ENCODE measurements at regions not wholly inside any gene's neighbourhood (a gene's known extent, or its start where the extent isn't known, plus 50 kb on each side); places are given as distances from the start of the nearest gene placed in this dataset.
"Not testable (repeated sequence)": the region's sequence is repeated elsewhere in the genome, so short reads cannot be mapped to it uniquely, and the experiment has no call there.

DNA sequence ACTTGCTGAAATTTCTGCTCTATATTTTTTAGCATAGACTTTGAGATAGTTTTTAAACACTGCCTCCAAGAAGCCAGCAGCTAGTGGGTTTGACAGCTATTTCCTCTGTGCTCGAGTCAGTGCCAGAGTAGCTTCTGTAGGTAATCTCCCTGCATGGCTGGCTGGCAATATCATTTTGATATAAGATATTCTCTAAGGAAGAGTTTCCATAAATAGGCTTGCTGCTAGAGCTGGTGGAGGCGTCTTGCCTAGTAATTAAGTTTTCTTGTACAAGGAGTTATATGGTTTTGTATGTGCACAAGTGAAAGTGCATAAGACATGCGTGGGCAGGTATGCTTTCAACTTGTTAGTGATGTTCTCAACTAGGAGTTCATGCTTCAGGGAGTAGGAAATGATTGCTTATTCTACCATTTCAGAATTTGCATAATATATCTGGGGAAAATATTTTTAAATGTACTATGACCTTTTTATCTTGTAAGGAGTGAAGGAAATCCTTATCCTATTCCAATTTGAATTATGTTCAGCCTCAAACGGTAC is 74.1 kb upstream of the CCL21 start:
- DNase-seq, result no peak

DNA sequence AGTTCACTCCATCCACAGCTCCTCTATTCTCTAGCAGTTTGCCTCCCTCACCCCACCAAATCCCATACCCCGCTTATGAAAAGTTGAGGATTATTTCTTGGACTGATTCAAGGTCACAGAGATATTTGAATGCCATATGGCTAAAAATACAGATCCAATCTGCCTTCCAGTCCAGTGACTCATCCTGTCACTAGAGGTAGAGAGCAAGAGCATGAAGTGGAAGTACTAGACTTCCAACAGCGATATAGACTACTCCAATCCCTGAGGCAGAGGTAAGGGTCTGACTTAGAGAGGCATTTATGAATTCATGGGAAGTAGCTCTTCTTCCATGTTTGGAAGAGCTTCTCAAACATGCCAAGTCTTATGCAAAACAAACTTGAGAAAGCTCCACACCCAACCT is 72.4 kb upstream of the CCL21 start:
- no peak for DNase-seq

DNA sequence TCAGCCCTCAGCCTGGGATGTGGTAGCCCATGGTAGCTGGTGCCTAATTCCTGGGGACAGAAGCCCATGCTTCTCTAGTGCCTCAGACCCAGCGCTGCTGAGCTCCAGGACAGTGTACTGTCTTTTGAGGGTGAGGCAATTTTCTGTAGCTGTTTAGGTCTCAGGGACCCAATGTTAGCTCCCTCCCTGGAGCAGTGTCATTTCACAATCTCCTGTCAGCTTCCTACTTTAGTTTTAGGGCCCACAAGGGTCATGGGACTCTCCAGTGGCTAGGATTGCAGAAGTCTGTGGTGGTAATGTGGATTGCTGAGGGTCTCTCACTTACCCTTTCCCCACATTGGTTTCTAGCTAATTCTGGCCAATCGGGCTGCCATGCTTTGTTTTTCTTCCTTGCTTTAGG is 67.7 kb upstream of the CCL21 start:
- no peak for DNase-seq

DNA sequence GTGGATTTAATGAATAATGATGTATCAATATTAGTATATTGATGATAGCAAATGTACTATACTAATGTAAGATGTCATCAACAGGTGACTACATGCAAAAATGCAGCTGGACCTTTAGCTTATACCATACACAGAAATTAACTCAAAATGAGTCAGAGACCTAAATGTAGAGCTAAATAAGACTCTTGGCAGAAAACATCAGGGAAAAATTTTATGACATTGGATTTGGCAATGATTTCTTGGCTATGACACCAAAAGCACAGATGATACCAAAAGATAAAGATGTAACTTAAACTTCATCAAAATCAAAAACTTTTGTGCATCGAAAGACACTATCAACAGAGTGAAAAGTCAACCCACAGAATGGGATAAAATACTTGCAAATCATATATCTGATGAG is 64.0 kb upstream of the CCL21 start:
- DNase-seq, result no peak

DNA sequence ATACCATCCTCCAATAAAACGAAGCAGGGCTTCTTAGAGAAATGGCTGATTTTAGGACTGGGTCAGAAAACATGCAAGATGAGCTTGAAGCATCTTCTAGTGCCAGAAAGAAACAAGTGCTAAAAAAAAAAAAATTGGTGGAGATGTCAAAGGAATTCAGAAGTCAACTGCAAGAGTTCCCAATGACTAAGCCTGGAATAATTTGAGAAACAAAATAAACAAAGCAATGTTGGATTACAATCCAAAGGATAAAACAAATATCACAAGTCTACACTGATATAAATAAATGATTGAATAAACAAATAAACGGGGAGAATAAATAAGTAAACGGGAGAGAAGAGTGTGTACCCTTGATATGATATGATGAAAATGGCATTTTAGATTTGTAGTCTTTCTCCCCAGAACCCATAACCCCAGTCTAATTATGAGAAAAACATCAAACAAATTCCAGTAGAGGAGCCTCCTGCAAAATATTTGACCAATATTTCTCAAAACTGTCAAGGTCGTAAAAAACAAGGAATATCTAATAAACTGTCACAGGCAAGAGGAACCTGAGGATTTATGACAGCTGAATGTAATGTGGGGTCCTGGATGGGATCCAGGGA is 63.5 kb upstream of the CCL21 start:
- DNase-seq, result no peak

DNA sequence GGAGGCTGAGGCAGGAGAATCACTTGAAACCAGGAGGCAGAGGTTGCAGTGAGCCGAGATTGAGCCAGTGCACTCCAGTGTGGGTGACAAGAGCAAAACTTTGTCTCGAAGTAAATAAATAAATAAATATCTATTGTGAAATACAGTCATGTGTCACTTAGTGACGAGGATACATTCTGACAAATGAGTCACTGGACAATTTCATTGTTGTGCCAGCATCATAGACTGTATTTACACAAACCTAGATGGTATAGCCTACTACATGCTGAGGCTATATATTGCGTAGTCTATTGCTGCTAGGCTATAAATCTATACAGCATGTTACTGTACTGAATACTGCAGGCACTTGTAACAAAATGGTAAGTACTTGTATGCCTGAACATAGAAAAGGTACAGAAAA is 61.1 kb upstream of the CCL21 start:
- DNase-seq, result no peak

DNA sequence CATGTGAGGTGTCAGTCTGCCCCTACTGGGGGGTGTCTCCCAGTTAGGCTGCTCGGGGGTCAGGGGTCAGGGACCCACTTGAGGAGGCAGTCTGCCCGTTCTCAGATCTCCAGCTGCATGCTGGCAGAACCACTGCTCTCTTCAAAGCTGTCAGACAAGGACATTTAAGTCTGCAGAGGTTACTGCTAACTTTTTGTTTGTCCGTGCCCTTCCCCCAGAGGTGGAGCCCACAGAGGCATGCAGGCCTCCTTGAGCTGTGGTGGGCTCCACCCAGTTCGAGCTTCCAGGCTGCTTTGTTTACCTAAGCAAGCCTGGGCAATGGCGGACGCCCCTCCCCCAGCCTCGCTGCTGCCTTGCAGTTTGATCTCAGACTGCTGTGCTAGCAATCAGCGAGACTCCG is 57.2 kb upstream of the CCL21 start:
- DNase-seq, result not testable (repeated sequence)

DNA sequence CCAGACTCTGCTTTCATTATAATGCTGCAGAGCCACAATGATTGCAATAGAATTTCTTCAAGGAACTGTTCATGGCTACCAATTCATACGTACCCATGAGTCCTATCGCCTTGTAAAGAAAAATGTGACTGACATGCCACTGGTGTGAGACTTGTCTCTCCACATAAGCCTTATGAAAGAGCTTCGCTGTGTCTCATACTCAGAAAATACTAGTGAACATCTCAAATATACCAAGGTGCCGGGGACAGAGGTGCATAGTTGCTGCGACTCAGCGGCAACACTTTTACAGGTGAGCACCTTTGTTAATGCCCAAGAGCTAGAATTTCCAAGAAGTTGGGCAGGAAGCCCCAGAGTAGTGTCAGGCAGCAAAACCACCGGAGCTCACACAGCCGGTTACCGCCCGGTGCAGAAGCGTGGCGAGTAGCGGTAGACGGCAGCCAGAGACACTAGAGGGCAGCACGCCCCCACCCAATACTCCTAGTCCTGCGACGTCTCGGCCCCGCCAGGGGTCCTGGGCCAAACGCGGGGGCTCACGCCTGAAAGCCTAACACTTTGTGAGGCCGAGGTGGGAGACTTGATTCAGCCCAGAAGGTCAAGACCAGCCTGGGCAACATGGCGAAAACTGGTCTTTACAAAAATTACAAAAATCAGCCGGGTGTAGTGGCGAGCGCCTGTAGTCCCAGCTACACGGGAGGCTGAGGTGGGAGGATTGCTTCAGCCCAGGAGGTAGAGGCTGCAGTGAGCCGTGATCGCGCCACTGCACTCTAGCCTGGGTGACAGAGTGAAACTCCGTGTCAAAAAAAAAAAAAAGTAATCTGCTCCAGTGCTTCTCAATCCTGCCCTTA is 50.5 kb upstream of the CCL21 start:
- DNase-seq, result peak in 1 of 2 experiments; percentile 48

Measured in NCI-H446 (cell line).